ENCODE measurements at regions not wholly inside any gene's neighbourhood (a gene's known extent, or its start where the extent isn't known, plus 50 kb on each side); places are given as distances from the start of the nearest gene placed in this dataset.

- TF ChIP-seq POLR2AphosphoS5 (IDR thresholded peaks at IDR 0.05) (no peak), CTCF (IDR thresholded peaks at IDR 0.05) (no peak)
These were observed 475.4 kb downstream of the INSC start for GRCh38 chr11:15590132-15590531.

All from breast epithelium (tissue), 3 donors.